Activated gamma-delta T cell treated with anti-CD3 and anti-CD28 coated beads, Interleukin-2, amount 50 U/mL, for 16 hours (primary cell): ENCODE measurements at regions not wholly inside any gene's neighbourhood (a gene's known extent, or its start where the extent isn't known, plus 50 kb on each side); places are given as distances from the start of the nearest gene placed in this dataset.

Experiments
- DNase-seq: peaks from one replicate; pipeline ENCODE4 v3.0.0-alpha.2; 2020; ENCODE audit warnings: low read depth

- DNase-seq, result no peak
Measured at GRCh38 chr4:130336585-130337217, 1240.7 kb downstream of the C4orf33 start.

DNA sequence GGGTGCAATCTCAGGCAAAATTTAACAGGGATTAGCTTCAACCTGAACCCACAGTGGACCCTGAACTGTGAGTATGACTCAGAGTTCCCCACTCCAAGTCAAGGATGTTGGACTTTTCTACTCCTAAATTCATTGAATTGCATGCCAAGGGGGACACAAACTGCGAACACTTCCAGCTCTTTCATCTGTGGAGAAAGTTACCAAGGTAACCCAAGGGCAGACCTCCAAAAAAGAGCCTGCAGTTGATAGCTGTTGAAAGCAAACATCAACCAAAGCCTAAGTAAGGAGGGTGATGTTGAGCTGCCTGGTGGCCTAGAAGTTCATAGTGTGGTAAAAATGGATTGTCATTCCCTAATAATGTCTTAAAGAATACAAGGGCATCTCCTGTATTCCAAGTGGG lies 1242.9 kb downstream of the C4orf33 start:
- DNase-seq, result no peak

DNA sequence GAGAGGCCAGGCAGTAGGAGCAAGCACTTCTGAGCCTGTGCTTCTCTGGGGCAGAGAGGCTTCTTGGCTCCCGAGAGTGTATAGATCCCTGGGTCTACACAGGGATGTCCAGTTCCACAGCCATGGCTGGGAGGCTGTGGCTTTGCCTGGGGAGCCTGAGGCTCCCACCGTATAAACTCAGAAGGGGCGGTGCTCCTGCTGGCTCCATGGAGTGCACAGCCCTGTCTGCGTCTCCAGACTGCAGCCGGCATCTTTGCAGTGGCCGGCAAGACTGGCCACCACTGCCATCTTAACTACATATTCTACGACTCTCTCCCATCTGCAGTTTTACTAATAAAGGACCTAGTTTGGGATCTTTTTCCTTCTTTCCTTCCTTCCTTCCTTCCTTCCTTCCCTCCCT lies 1253.8 kb downstream of the C4orf33 start:
- DNase-seq, result no peak

DNA sequence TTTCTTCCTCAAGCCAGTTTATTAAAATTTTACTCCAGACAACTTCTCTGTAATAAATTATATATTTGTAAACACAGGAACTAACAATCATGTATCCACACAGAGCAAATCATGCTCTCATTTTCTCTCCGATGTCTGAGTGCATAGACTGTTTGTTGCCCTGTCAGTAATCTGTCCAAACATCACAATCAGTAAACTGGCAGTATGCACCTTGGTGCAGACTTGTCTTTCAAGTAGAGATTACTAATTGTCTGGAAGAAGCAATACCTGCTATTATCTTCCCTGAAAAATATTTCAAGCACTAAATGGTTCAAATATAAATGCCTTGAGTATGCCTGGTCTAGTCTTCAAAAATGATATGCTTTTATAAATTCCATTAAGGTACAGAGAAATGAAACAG lies 1260.9 kb downstream of the C4orf33 start:
- no peak for DNase-seq

DNA sequence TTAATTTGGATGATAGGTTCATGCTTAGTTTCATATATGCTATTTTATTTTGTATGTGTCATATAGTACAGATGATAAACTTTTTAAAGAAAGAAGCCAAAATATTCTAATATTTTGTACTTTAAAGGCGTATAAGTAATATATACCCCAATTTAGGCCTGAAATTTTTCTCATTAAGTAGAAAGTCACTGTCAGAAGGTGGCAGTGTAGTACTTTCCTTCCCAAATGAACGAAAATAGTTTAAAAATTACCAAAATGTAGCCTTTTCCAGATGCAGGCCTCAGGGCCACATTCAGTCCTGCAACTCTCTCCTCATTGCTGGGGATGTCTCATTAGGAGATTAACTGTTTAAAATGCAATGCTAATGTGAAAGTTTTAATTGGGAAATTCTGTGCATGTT lies 1263.6 kb downstream of the C4orf33 start:
- no peak for DNase-seq

DNA sequence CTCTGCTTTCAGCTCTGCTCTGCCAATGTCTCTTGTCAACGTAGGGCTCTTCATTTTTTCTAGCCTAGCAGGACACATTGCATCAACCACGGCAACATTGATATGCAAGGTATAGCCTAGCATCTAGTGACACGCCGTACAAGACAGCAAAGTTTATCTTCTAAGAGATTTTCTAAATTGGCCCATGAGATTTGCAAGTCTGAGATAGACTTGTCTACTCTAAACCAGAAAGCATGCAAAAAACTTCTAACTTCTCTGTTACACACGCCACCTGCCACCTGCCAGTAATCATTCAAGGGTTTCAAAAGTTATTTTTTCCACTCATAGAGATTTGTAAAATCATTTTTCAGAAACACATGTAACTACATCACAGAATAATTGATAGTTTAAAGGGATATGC lies 1265.7 kb downstream of the C4orf33 start:
- DNase-seq, result no peak

GRCh38 chr4:130368668-130369067 lies 1272.7 kb downstream of the C4orf33 start:
- DNase-seq, result no peak

DNA sequence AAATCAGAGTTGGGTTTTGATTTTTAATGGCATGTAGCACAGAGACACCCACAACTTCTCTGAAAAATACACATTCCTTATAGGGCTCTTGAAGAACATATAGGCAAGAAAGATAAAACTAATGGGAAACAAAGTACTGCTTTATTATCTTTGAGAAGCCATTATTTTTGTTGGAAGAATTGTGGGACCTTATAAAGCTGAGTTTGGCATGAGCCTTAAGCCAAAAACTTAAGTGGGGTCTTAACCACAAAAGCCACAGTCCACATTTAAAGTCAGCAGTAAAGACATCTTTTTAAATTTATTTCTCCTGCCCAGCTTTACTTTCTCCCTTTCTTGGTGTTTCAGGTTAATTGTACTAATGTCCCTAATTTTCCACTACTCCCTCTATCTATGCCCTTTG lies 1297.3 kb downstream of the C4orf33 start:
- DNase-seq, result no peak

GRCh38 chr4:130393642-130394041 lies 1297.7 kb downstream of the C4orf33 start:
- DNase-seq, result no peak

- no peak for DNase-seq
Measured at GRCh38 chr4:130395871-130396270, 1299.9 kb downstream of the C4orf33 start.

GRCh38 chr4:130403221-130403620 lies 1307.3 kb downstream of the C4orf33 start:
- no peak for DNase-seq

DNA sequence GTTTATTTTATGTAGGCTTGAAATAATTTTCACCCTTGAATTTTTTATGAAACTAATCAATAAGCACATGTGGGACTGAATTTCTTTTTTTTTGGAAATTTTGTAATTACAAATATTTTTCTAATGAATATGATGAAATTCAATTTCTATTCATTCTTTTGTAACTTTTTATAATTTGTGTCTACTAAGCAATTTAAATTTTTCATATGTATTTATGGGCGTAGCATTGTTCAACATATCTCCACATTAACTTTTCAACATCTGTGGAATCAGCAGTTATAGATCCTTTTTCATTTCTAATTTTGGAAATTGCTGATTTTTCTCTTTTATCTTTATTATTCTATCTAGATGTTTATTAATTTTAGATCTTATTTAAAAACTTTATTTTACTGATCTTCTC lies 1320.3 kb downstream of the C4orf33 start:
- no peak for DNase-seq

DNA sequence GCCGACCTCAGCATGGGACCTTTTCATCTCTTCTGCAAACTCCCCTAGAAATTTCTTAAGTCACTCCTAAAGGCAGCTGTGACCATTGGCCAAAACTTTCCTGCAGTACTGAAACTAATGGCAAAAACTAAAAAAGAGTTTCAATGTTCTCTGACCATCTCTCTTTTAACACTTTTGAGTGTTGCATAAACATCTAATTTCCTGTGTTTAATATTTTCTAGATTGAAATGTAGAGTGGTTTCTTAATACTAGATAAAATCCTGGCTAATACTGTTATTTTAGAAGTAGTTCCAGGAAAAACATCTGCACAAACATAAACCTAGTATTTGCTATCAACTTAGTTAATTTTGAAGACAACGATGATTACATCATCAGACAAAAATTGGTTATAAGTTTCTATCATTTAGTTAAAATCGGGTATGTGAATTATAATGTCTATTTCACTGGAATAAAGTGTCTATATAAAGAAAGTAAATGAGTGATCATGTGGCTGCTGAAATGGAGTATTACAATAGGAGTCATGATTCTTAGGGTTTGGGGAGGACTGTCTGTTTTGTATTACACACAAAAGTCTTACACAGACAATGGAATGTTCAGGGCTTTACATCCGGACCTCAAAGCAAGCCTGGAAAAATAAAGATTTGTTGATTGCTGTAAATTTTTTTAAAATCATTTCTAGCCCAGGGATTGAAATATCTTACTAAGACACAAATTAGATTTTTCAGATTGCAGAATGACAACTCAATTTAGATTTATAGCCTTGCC lies 1323.4 kb downstream of the C4orf33 start:
- DNase-seq, result no peak

DNA sequence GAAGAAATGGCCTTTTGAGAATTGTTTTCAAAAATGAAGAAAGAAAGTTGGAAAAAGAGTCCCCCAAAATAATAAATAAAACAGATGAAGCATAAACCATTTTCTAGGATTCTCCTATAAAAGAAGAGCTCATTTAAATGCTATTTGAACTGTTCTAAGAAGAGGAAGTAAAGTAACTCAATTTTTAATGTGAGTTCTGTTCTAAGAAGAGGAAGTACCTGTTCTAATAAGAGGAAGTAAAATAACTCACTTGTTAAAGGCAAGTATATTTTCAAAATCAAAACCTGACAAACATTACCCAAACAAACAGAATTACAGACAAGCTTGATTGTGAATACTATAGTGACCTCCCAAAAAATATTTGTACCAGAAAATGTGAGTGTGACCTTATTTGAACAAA lies 1326.3 kb downstream of the C4orf33 start:
- no peak for DNase-seq

DNA sequence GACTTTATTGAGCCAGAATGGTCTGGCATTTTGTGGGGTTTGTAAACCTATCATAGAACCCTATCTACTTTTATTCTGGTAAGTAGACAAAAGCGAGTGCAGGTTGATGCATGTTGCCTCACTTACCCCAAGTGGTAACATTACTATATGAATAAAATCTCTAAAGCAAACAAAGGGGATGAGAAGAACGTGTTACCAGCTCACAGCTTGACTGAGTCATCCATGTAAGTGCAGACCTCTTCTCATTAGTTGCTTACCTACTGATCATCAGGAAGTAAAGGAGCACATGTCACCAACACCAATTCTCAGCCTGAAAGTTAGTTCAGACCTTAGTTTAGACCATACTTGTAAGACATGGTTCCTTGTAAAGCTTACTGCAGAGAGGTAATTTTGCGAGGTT lies 1328.3 kb downstream of the C4orf33 start:
- DNase-seq, result no peak

DNA sequence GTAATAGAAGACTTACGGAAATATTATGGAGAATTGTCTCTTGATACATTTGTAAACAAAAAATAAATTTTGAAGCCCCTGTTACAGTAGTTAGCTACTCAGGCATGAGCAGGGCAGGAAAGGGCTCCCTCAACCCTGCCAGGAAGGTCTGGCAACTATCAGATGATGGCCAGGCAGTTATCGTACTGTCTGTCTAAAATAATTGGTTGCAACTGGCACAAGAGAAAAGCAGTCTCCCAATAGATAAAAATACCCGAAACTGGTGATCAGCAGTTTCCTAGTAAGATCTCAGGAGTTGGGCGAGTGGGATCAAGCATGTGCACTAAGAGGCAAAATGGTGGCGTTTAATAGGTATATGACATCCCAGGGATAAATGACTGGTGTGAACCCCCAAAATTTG lies 1336.3 kb downstream of the C4orf33 start:
- no peak for DNase-seq

DNA sequence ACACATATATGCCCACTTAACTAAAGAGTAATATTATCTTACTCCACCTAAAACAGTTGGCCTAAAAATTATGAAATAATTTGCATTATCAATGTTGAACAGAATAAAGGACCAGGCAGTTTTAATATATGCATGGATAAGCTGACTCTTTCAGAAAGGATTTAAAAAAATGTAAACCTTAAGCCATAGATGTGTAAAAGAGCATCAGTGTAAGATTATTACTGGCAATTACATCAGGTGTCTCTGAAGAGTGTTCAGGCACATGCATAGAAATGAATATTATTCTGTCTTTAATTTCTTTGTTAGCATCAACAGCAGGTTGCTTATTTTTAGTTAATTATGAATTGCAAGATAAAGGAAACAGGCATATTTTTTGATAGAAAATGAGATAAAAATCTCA lies 1353.8 kb downstream of the C4orf33 start:
- DNase-seq, result no peak

DNA sequence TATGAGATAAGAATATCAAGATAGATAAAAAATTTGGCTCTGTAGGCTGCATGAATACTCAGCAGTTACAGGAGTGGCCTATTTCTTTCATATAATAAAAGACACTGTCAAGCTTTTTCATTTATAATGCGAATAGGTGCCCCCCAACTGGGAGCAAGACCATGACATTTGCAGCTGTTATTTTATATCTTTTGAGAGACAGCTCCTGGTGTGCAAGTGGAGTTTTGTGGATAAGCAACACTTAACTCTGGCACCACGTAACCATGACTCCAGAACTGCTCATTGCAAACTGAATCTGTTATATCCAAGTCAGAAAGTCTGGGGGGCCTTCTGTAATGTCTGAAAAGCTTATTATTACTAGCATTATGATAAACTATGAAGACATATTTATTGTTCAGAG lies 1372.4 kb downstream of the C4orf33 start:
- no peak for DNase-seq

DNA sequence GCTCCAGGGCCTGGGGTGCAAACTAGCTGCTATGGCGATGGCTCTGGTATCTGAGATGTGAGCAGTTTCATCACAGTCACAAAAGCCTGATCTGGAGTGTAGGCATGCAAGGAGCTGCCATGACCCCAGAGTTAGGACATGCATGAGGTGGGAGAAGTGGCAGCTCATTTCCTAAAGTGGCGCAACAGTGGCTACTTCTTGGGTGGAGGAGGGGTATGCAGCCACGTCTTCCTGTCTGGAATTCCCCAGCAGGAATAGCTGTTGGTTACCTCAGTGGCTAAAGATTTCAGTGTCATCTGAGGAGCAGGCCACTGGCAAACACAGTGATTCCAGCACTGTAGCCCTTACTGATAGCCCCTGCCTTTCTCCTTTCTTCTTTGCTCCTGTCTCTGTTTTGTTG lies 1382.5 kb downstream of the C4orf33 start:
- no peak for DNase-seq

DNA sequence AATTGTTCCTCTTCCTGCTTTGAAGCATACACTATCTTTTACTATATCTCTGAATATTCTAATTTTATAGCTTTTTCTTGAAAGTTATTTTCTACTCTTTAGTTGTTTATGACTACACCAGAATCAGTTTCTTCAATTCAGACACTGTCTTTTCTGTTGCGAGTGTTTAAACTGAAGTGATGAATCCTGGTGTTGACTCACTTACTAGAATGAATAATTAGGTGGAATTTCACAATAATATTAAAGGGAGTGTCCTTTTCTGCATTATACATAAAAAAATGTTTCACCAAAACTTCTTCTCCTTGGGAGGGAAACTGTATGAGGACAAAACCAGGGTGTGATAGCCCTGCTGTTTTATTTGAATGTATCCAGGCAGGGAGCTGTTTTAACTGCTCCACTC lies 1383.1 kb downstream of the C4orf33 start:
- DNase-seq, result no peak

- no peak for DNase-seq
Measured at GRCh38 chr4:130479674-130480073, 1383.7 kb downstream of the C4orf33 start.

DNA sequence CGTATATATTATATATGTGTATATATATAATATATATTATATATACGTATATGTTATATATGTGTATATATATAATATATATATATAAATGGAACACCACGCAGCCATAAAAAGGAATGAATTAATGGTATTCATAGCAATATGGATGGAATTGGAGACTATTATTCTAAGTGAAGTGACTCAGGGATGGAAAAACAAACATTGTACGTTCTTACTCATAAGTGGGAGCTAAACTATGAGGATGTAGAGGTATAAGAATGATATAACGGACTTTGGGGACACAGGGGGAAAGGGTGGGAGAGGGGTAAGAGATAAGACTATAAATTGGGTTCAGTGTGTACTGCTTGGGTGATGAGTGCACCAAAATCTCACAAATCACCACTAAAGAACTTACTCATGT lies 1388.9 kb downstream of the C4orf33 start:
- no peak for DNase-seq

GRCh38 chr4:130485371-130485770 lies 1389.4 kb downstream of the C4orf33 start:
- no peak for DNase-seq

GRCh38 chr4:130486186-130486585 lies 1390.2 kb downstream of the C4orf33 start:
- no peak for DNase-seq
